ENCODE measurements at regions not wholly inside any gene's neighbourhood (a gene's known extent, or its start where the extent isn't known, plus 50 kb on each side); places are given as distances from the start of the nearest gene placed in this dataset.

- no peak overlapping the region for H3K27ac Mint-ChIP-seq
- Histone ChIP-seq H3K79me2 (ENCODE audit: insufficient read depth, low read length) (no peaks in the 10 kb centered on the region), H3K9ac (ENCODE audit: insufficient read depth, low read length, poor library complexity, severe bottlenecking) (no peak overlapping the region), H3K27ac (ENCODE audit: low read depth in 1 of 2, low read length in 2 of 2) (no peak overlapping the region), H3K4me1 (ENCODE audit: control insufficient read depth in 1 of 2, insufficient read depth in 2 of 2, low read length in 2 of 2) (no peaks in the 10 kb centered on the region), H3K9me3 (replicated peaks in 1 of 2; ENCODE audit: control insufficient read depth in 1 of 2, insufficient read depth in 1 of 2, low read length in 2 of 2) (no peaks in the 10 kb centered on the region), H3K27me3 (ENCODE audit: control insufficient read depth in 2 of 2, insufficient read depth in 2 of 2, low read length in 2 of 2) (no peaks in the 10 kb centered on the region), H3K36me3 (replicated peaks in 1 of 2; ENCODE audit: control insufficient read depth in 1 of 2, insufficient read depth in 2 of 2, low read length in 2 of 2) (no peaks in the 10 kb centered on the region), H4K20me1 (ENCODE audit: insufficient read depth, low read length) (no peaks in the 10 kb centered on the region), H2AFZ (ENCODE audit: insufficient read depth, low read depth, low read length, poor library complexity, severe bottlenecking) (no peak overlapping the region), H3K4me2 (replicated peaks; ENCODE audit: extremely low read depth, low read length, poor library complexity, severe bottlenecking) (no peak overlapping the region), H3K4me3 (replicated peaks in 1 of 3; ENCODE audit: low read depth in 2 of 3, low read length in 3 of 3) (no peak overlapping the region)
- no peak overlapping the region for H3K4me3 Mint-ChIP-seq
- peaks cover 2 to 14% (median 3%) of the 10 kb centered on the region in 3 donors for H3K27me3 Mint-ChIP-seq (ENCODE audit: low read depth in 3 of 3)
- TF ChIP-seq, protein P1, sequence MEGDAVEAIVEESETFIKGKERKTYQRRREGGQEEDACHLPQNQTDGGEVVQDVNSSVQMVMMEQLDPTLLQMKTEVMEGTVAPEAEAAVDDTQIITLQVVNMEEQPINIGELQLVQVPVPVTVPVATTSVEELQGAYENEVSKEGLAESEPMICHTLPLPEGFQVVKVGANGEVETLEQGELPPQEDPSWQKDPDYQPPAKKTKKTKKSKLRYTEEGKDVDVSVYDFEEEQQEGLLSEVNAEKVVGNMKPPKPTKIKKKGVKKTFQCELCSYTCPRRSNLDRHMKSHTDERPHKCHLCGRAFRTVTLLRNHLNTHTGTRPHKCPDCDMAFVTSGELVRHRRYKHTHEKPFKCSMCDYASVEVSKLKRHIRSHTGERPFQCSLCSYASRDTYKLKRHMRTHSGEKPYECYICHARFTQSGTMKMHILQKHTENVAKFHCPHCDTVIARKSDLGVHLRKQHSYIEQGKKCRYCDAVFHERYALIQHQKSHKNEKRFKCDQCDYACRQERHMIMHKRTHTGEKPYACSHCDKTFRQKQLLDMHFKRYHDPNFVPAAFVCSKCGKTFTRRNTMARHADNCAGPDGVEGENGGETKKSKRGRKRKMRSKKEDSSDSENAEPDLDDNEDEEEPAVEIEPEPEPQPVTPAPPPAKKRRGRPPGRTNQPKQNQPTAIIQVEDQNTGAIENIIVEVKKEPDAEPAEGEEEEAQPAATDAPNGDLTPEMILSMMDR (IDR thresholded peaks at IDR 0.05), result no peak
- no peak for DNase-seq
- intact Hi-C loops (cut with micrococcal nuclease), result no loop called here
- peaks cover 0 to 2% (median 0%) of the 10 kb centered on the region in 7 donors for H3K9me3 Mint-ChIP-seq
- WGBS (ENCODE audit: insufficient coverage), result 33% methylated on average over 1 of the region's 1 CpG
- no peaks in the 10 kb centered on the region for H3K36me3 Mint-ChIP-seq
- H3K4me1 Mint-ChIP-seq, result no peaks in the 10 kb centered on the region
Observed at GRCh38 chr5:141797425-141797824, 80.8 kb downstream of the PCDH1 start.

- no peak overlapping the region for H2AFZ ChIP-seq (ENCODE audit: insufficient read depth, low read depth, low read length, poor library complexity, severe bottlenecking)
- H3K9me3 Mint-ChIP-seq, result peaks cover 0 to 2% (median 0%) of the 10 kb centered on the region in 7 donors
- TF ChIP-seq, protein P1 (IDR thresholded peaks at IDR 0.05), result no peak
- H3K27ac ChIP-seq (ENCODE audit: low read depth in 1 of 2, low read length in 2 of 2), result no peak overlapping the region
- H3K4me1 ChIP-seq (ENCODE audit: control insufficient read depth in 1 of 2, insufficient read depth in 2 of 2, low read length in 2 of 2), result no peaks in the 10 kb centered on the region
- no peaks in the 10 kb centered on the region for H3K9me3 ChIP-seq (replicated peaks in 1 of 2; ENCODE audit: control insufficient read depth in 1 of 2, insufficient read depth in 1 of 2, low read length in 2 of 2)
- no peak overlapping the region for H3K4me2 ChIP-seq (replicated peaks; ENCODE audit: extremely low read depth, low read length, poor library complexity, severe bottlenecking)
- WGBS (ENCODE audit: insufficient coverage), result 89% methylated on average over 5 of the region's 5 CpGs
- H3K4me3 Mint-ChIP-seq, result no peak overlapping the region
- no peaks in the 10 kb centered on the region for H3K36me3 ChIP-seq (replicated peaks in 1 of 2; ENCODE audit: control insufficient read depth in 1 of 2, insufficient read depth in 2 of 2, low read length in 2 of 2)
- no peaks in the 10 kb centered on the region for H3K36me3 Mint-ChIP-seq
- H3K4me1 Mint-ChIP-seq, result no peaks in the 10 kb centered on the region
- H3K9ac ChIP-seq (ENCODE audit: insufficient read depth, low read length, poor library complexity, severe bottlenecking), result no peak overlapping the region
- no peak overlapping the region for H3K27ac Mint-ChIP-seq
- no peak for DNase-seq
- H3K27me3 Mint-ChIP-seq (ENCODE audit: low read depth in 3 of 3), result peaks cover 4 to 11% (median 8%) of the 10 kb centered on the region in 3 donors
- no peaks in the 10 kb centered on the region for H3K27me3 ChIP-seq (ENCODE audit: control insufficient read depth in 2 of 2, insufficient read depth in 2 of 2, low read length in 2 of 2)
- no peak overlapping the region for H3K4me3 ChIP-seq (replicated peaks in 1 of 3; ENCODE audit: low read depth in 2 of 3, low read length in 3 of 3)
- intact Hi-C loops (cut with micrococcal nuclease), result no loop called here
- H3K79me2 ChIP-seq (ENCODE audit: insufficient read depth, low read length), result no peaks in the 10 kb centered on the region
- H4K20me1 ChIP-seq (ENCODE audit: insufficient read depth, low read length), result no peaks in the 10 kb centered on the region
Observed at GRCh38 chr5:141795421-141795820, 82.8 kb downstream of the PCDH1 start.

Data from CD14-positive monocyte (primary cell).